Activated T-helper 17 cell treated with anti-CD3 and anti-CD28 coated beads, Interleukin-2, amount 50 U/mL, for 72 hours (primary cell): ENCODE measurements at regions not wholly inside any gene's neighbourhood (a gene's known extent, or its start where the extent isn't known, plus 50 kb on each side); places are given as distances from the start of the nearest gene placed in this dataset.

Source experiments
- ATAC-seq: fragments of 150-1000 bp; cut with Tn5 transposase; replicated peaks from 2 replicates; pipeline ENCODE4 v1.10.0; 2021; ENCODE audit warnings: mild to moderate bottlenecking, moderate library complexity
- H3K27ac Mint-ChIP-seq: one replicate; pipeline ENCODE4 v1.8.0; 2022; ENCODE audit warnings: mixed read lengths
- H3K27me3 Mint-ChIP-seq: one replicate; pipeline ENCODE4 v1.8.0; 2022; ENCODE audit warnings: mixed read lengths
- H3K36me3 Mint-ChIP-seq: one replicate; pipeline ENCODE4 v1.8.0; 2022; ENCODE audit warnings: low read depth, mild to moderate bottlenecking, mixed read lengths
- H3K4me1 Mint-ChIP-seq: one replicate; pipeline ENCODE4 v1.8.0; 2022; ENCODE audit warnings: mixed read lengths
- H3K4me3 Mint-ChIP-seq: one replicate; pipeline ENCODE4 v1.8.0; 2022; ENCODE audit warnings: mild to moderate bottlenecking, mixed read lengths
- H3K9me3 Mint-ChIP-seq: one replicate; pipeline ENCODE4 v1.8.0; 2022; ENCODE audit warnings: mixed read lengths

DNA sequence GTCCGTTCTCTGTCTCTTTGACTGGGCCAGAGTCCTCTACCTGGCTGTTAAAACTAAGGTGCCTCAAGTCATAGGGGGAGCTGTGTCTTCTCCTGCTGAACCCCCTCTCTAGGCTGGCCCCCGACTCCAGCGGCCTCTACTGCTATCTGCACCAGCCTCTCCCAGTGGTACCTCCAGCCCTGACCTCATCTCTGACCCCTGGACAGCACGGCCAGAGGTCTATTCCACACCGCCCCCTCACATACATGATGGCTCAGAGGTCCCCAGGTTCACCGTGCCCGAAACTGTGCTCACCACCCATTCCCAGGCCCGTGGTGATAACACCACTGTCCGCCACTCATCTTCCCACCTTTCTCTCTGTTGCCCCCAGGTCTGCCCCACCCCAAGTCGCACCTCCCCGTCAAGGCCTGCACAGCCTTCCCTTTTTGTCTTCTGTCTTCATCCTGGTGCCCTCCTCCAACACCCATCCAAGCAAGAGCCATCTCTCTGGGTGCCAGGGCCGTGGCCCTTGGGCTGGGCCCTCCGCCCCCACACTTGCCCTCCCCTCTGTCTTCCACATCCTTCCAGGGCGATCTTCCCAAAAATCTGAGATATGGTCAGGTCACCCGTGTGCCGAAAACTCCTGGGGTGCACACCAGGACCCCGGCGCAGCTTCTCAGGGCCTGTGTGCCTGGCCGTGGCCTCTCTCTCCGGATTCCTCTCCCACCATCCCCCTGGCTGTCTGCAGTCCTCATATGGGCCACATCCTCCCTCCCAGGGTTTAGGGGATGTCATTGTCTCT is 134.4 kb upstream of the ID2 start:
- peaks cover 40% of the 10 kb centered on the region for H3K4me1 Mint-ChIP-seq
- H3K27me3 Mint-ChIP-seq, result no peaks in the 10 kb centered on the region
- H3K9me3 Mint-ChIP-seq, result no peaks in the 10 kb centered on the region
- H3K36me3 Mint-ChIP-seq, result peaks cover 29% of the 10 kb centered on the region
- ATAC-seq, result no peak
- peak overlapping the region; percentile 77 for H3K4me3 Mint-ChIP-seq
- H3K27ac Mint-ChIP-seq, result peak overlapping the region; percentile 100

GRCh38 chr2:8548065-8548618 is 133.7 kb upstream of the ID2 start:
- ATAC-seq, result no peak
- peak overlapping the region; percentile 100 for H3K27ac Mint-ChIP-seq

DNA sequence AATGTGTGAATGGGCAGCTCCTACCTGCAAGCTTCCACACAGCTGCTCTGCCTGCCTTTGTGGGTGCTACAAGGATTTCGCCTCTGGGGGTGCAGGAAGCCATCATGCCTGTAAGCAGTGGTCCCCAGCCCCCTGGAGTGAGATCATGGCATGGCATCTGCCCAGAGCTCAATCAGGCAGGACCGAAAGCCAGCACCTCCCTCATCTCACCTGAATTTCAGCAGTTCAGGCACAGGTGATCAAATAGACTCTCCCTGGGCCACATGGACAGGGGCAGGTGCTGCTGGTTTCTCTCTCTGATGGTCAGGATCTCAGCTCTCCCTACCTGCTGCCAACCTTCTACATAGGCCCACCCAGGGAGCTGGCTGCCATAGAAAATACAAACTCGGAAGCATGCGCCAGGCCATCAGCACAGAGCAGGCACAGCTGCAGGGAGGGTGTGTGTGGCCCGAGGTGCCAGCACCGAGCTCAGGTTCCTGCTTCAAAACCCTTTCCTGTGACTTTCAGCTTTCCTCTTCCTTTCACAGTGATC is 133.2 kb upstream of the ID2 start:
- H3K4me3 Mint-ChIP-seq, result no peak overlapping the region
- H3K27me3 Mint-ChIP-seq, result no peaks in the 10 kb centered on the region
- no peak for ATAC-seq
- peaks cover 34% of the 10 kb centered on the region for H3K4me1 Mint-ChIP-seq
- peak overlapping the region; percentile 16 for H3K27ac Mint-ChIP-seq
- no peaks in the 10 kb centered on the region for H3K9me3 Mint-ChIP-seq
- H3K36me3 Mint-ChIP-seq, result peaks cover 17% of the 10 kb centered on the region

More at GRCh38 chr2:8548065-8548618, 133.7 kb upstream of the ID2 start:
- Mint-ChIP-seq H3K9me3 (no peaks in the 10 kb centered on the region), H3K36me3 (peaks cover 22% of the 10 kb centered on the region), H3K4me1 (peaks cover 37% of the 10 kb centered on the region), H3K27me3 (no peaks in the 10 kb centered on the region), H3K4me3 (no peak overlapping the region)

DNA sequence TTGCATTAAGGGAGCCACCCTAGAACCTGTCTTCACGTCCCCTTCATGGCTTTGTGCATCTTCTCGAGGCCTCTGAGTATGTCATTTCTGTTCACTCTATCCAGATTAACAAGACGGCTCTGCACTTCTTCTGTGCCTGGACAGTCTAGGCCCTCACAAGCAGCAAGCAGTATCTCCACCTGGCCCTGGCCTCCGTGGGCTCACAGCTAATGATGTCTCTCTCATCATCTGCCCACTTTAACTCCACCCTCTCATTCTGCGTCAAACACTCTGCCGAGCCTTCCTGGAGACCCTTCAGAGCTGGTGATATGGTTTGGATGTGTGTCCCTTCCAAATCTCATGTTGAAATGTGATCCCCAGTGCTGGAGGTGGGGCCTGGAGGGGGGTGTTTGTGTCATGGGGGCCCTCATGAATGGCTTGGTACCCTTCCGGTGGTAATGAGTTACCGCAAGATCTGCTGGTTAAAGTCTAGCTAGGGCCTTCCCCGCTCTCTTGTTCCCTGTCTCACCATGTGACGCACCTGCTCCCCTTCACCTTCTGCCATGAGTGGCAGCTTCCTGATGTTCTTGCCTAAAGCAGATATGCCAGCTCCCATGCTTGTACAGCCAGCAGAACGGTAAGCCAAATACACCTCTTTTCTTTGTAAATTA is 132.5 kb upstream of the ID2 start:
- peaks cover 10% of the 10 kb centered on the region for H3K36me3 Mint-ChIP-seq
- H3K4me3 Mint-ChIP-seq, result no peak overlapping the region
- peak overlapping the region; percentile 16 for H3K27ac Mint-ChIP-seq
- no peaks in the 10 kb centered on the region for H3K27me3 Mint-ChIP-seq
- no peak for ATAC-seq
- H3K4me1 Mint-ChIP-seq, result peaks cover 28% of the 10 kb centered on the region
- no peaks in the 10 kb centered on the region for H3K9me3 Mint-ChIP-seq

GRCh38 chr2:8549942-8550341 is 131.9 kb upstream of the ID2 start:
- no peak overlapping the region for H3K27ac Mint-ChIP-seq
- no peaks in the 10 kb centered on the region for H3K9me3 Mint-ChIP-seq
- peaks cover 4% of the 10 kb centered on the region for H3K36me3 Mint-ChIP-seq
- ATAC-seq, result no peak
- no peak overlapping the region for H3K4me3 Mint-ChIP-seq
- H3K27me3 Mint-ChIP-seq, result no peaks in the 10 kb centered on the region
- H3K4me1 Mint-ChIP-seq, result peaks cover 26% of the 10 kb centered on the region

DNA sequence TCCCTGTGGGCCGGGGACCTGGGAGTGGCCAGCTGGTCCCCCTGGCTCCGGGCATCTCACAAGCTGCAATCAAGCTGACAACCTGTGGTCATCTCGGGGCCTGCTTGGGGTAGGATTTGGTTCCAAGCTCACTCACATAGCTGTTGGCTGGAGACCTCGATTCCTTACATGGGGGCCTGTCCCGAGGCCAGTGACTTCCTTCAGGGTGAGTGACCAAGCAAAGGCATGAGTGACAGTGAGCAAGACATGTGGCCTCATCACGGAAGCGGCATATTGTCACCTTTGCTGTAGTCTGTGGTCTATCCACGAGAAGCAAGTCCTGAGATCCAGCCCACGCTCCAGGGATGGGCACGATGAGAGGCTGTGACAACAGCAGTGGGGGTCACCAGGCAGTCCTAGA is 131.4 kb upstream of the ID2 start:
- ATAC-seq, result no peak
- no peaks in the 10 kb centered on the region for H3K9me3 Mint-ChIP-seq
- no peak overlapping the region for H3K4me3 Mint-ChIP-seq
- no peaks in the 10 kb centered on the region for H3K36me3 Mint-ChIP-seq
- peaks cover 22% of the 10 kb centered on the region for H3K4me1 Mint-ChIP-seq
- H3K27me3 Mint-ChIP-seq, result no peaks in the 10 kb centered on the region
- H3K27ac Mint-ChIP-seq, result no peak overlapping the region

DNA sequence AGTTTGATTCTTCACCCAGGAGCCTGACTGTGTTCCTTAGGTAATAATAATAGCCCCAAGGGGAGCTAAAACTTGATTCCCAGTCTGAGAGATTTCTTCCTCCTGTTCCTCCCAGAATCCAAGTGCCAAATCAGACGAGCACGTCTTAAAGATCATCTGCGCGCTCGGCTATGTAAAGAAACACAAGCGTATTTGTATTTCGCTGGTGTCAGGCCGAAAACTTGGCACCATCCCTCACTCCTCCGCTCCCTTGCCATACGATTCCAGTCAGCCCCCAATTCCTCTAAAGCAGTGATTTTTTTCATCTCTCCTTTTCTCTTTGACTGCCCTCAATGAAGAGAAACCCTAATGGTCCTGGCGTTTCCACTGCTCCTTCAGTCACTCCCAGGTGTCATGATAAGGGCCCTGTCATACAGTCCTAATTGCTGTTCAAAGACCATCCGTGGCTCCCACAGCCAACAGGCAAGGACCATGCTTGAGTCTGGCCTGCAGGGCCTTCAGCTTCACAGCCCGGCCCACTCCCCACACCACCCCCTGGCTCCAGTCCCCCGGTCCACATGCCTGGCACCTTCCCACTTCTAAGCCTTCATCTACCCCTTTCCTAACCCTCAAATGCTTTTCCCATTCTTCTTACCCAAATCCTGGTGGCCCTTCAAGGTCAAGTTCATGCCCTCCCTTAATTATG is 130.8 kb upstream of the ID2 start:
- no peaks in the 10 kb centered on the region for H3K27me3 Mint-ChIP-seq
- peaks cover 22% of the 10 kb centered on the region for H3K4me1 Mint-ChIP-seq
- no peak for ATAC-seq
- H3K27ac Mint-ChIP-seq, result peak overlapping the region; percentile 2
- no peaks in the 10 kb centered on the region for H3K9me3 Mint-ChIP-seq
- no peaks in the 10 kb centered on the region for H3K36me3 Mint-ChIP-seq
- H3K4me3 Mint-ChIP-seq, result no peak overlapping the region

GRCh38 chr2:8551622-8552074 is 130.2 kb upstream of the ID2 start:
- Mint-ChIP-seq H3K9me3 (no peaks in the 10 kb centered on the region), H3K4me3 (no peak overlapping the region), H3K27ac (peak overlapping the region; percentile 2), H3K27me3 (no peaks in the 10 kb centered on the region), H3K36me3 (no peaks in the 10 kb centered on the region), H3K4me1 (peaks cover 22% of the 10 kb centered on the region)
- ATAC-seq, result peak; percentile 60

GRCh38 chr2:8552293-8552801 is 129.5 kb upstream of the ID2 start:
- no peaks in the 10 kb centered on the region for H3K9me3 Mint-ChIP-seq
- ATAC-seq, result no peak
- H3K27me3 Mint-ChIP-seq, result no peaks in the 10 kb centered on the region
- peaks cover 15% of the 10 kb centered on the region for H3K4me1 Mint-ChIP-seq
- no peak overlapping the region for H3K27ac Mint-ChIP-seq
- H3K4me3 Mint-ChIP-seq, result no peak overlapping the region
- H3K36me3 Mint-ChIP-seq, result no peaks in the 10 kb centered on the region

- peaks cover 5% of the 10 kb centered on the region for H3K9me3 Mint-ChIP-seq
- H3K4me1 Mint-ChIP-seq, result peaks cover 10% of the 10 kb centered on the region
- no peak overlapping the region for H3K27ac Mint-ChIP-seq
- ATAC-seq, result no peak
- no peak overlapping the region for H3K4me3 Mint-ChIP-seq
- no peaks in the 10 kb centered on the region for H3K36me3 Mint-ChIP-seq
- no peaks in the 10 kb centered on the region for H3K27me3 Mint-ChIP-seq
These were observed 128.2 kb upstream of the ID2 start for GRCh38 chr2:8553643-8554042.

DNA sequence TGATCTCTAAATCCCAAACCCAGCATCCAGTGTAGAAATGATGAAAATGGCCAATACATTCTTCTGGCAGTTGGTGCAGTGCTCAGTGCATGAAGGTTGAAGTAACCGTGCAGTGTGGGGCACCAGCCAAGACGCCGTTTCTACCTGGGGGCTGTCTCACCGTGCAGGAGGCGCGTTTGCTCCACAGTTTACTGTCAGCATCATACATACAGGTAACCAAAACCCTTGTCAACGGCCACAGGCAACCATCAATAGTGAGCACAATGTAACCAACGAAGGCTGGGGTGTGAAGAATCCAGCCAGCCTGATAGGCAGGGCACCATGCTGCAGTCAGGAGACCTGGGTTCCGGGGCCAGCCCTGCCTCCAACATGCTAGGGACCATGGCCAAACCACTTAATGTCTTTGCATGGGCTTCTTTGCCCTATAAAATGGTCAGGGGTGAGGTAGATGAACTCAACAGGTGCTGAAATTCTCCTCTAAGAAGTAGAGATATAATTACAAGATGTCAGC is 127.5 kb upstream of the ID2 start:
- no peaks in the 10 kb centered on the region for H3K36me3 Mint-ChIP-seq
- H3K9me3 Mint-ChIP-seq, result peaks cover 7% of the 10 kb centered on the region
- peaks cover 10% of the 10 kb centered on the region for H3K4me1 Mint-ChIP-seq
- no peak overlapping the region for H3K27ac Mint-ChIP-seq
- ATAC-seq, result no peak
- no peak overlapping the region for H3K4me3 Mint-ChIP-seq
- no peaks in the 10 kb centered on the region for H3K27me3 Mint-ChIP-seq

DNA sequence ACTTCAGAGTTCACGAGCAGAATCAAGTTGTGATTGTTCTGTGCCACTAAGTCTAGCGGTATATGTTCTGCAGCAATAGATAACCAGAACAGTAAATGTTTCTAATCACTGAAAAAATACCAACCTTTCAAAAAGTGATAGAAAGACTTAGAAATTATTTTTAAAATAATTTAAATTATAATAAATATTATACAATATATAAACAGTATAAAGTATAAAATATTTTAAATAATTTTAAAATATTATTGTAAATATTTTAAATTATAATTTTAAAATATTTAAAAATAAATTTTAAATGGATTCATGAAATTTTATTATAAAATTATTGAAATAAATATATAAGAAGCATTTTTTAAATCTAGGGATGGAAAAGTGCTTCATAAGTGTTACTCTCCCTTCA is 126.3 kb upstream of the ID2 start:
- Mint-ChIP-seq H3K27ac (no peak overlapping the region), H3K9me3 (peaks cover 7% of the 10 kb centered on the region), H3K4me3 (no peak overlapping the region), H3K4me1 (peaks cover 10% of the 10 kb centered on the region), H3K36me3 (no peaks in the 10 kb centered on the region), H3K27me3 (no peaks in the 10 kb centered on the region)
- no peak for ATAC-seq

GRCh38 chr2:8558096-8558495 is 123.8 kb upstream of the ID2 start:
- ATAC-seq, result no peak
- Mint-ChIP-seq H3K27ac (peak overlapping the region; percentile 55), H3K27me3 (no peaks in the 10 kb centered on the region), H3K4me1 (no peaks in the 10 kb centered on the region), H3K9me3 (peaks cover 7% of the 10 kb centered on the region), H3K4me3 (no peak overlapping the region), H3K36me3 (no peaks in the 10 kb centered on the region)

DNA sequence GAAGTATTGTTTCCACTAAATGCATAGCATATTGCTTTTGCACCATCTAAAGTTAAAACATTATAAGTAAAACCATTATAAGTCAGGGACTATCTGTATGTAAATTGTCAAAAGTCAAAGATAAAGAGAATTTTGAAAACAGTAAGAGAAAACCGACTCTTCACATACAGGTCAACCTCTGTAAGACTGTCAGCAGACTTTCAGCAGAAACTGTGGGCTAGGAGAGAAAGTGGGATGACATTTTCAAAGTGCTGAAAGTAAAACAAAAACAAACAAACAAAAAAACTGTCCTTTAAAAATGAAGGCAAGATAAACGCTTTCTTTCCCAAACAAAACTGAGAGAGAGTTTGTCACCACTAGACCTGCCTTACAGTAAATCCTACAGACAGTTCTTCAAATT is 122.9 kb upstream of the ID2 start:
- Mint-ChIP-seq H3K27ac (no peak overlapping the region), H3K27me3 (no peaks in the 10 kb centered on the region), H3K4me1 (no peaks in the 10 kb centered on the region), H3K4me3 (no peak overlapping the region), H3K9me3 (peaks cover 7% of the 10 kb centered on the region), H3K36me3 (no peaks in the 10 kb centered on the region)
- no peak for ATAC-seq
